Mucosa of descending colon (tissue), 3 donors: ENCODE measurements at regions not wholly inside any gene's neighbourhood (a gene's known extent, or its start where the extent isn't known, plus 50 kb on each side); places are given as distances from the start of the nearest gene placed in this dataset.

Experiments
- ATAC-seq: fragments of 200-7000 bp; cut with Tn5 transposase; one replicate; pipeline ENCODE4 v1.9.1; 2020; ENCODE audit warnings: mild to moderate bottlenecking, moderate library complexity
- DNase-seq, 3 donors: peaks; one replicate each; pipeline ENCODE4 v3.0.0-alpha.2; 2020
- H3K36me3 ChIP-seq: fragments of 200-600 bp; one replicate; pipeline ENCODE4 v1.8.0; 2021; ENCODE audit warnings: low read depth, mild to moderate bottlenecking
- H3K4me1 ChIP-seq: fragments of 200-600 bp; one replicate; pipeline ENCODE4 v1.8.0; 2021; ENCODE audit warnings: low read depth, mild to moderate bottlenecking
- H3K4me3 ChIP-seq: fragments of 200-600 bp; one replicate; pipeline ENCODE4 v1.8.0; 2021; ENCODE audit warnings: mild to moderate bottlenecking
- H3K9me3 ChIP-seq: fragments of 200-600 bp; one replicate; pipeline ENCODE4 v1.8.0; 2021; ENCODE audit warnings: mild to moderate bottlenecking
- CTCF ChIP-seq: fragments of 200-600 bp; IDR thresholded peaks from one replicate; pipeline ENCODE4 v1.8.0; 2022; ENCODE audit warnings: antibody characterized with exemption, mild to moderate bottlenecking
- intact Hi-C, 2 donors: fragments of 100-400 bp; cut with DNase I in 1 of 2; cut with micrococcal nuclease in 1 of 2; formaldehyde crosslinking; loops; one replicate each; pipeline versions ENCODE4 v1.11.0 to v1.11.1; 2022; cut with DNase I, micrococcal nuclease
- donor health status: DM: no; HTN: no; CAD: no; lungs with moderate emphysema.
- donor health status: DM: no; HTN: no; CAD: no.
- donor health status: DM: no; HTN: yes; CAD: no.

DNA sequence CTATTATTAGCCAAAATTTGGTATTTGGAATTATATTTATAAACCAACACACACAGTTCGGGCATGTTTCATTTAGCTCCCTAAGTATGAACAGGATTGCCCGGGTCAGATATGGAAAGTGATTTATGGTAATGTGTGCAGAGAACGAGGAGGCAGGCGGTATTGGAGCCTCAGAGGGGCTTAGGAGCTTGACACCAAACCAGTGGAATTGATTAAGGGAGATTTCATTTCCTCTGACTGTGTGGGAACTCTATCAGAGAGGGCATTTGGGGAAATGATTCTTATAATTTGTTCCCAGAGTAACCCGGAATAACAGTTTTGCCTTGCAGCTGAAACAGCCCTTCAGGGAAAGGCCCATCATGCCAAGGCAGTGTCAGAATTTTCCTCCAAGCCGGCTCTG lies 115.1 kb upstream of the SPTLC3 start:
- Histone ChIP-seq H3K9me3 (no peaks in the 10 kb centered on the region), H3K36me3 (no peaks in the 10 kb centered on the region), H3K4me1 (no peaks in the 10 kb centered on the region), H3K4me3 (no peak overlapping the region)
- TF ChIP-seq CTCF, result no peak
- DNase-seq (no peak), ATAC-seq (no peak)
- intact Hi-C loops, result no loop called here

GRCh38 chr20:12894089-12894488 lies 114.7 kb upstream of the SPTLC3 start:
- Histone ChIP-seq H3K4me1 (no peaks in the 10 kb centered on the region), H3K36me3 (no peaks in the 10 kb centered on the region), H3K4me3 (no peak overlapping the region), H3K9me3 (no peaks in the 10 kb centered on the region)
- intact Hi-C loops, result no loop called here
- no peak for TF ChIP-seq CTCF
- ATAC-seq (no peak), DNase-seq (no peak)

- intact Hi-C loops, result no loop called here
- TF ChIP-seq CTCF, result no peak
Measured at GRCh38 chr20:12896180-12896579, 112.6 kb upstream of the SPTLC3 start.

GRCh38 chr20:12902992-12903391 lies 105.8 kb upstream of the SPTLC3 start:
- ATAC-seq, result no peak
- intact Hi-C loops, result no loop called here

More at GRCh38 chr20:12896180-12896579, 112.6 kb upstream of the SPTLC3 start:
- H3K9me3 ChIP-seq, result no peaks in the 10 kb centered on the region
- ATAC-seq (no peak), DNase-seq (no peak)
- no peaks in the 10 kb centered on the region for H3K36me3 ChIP-seq
- H3K4me3 ChIP-seq, result no peak overlapping the region
- no peaks in the 10 kb centered on the region for H3K4me1 ChIP-seq

DNA sequence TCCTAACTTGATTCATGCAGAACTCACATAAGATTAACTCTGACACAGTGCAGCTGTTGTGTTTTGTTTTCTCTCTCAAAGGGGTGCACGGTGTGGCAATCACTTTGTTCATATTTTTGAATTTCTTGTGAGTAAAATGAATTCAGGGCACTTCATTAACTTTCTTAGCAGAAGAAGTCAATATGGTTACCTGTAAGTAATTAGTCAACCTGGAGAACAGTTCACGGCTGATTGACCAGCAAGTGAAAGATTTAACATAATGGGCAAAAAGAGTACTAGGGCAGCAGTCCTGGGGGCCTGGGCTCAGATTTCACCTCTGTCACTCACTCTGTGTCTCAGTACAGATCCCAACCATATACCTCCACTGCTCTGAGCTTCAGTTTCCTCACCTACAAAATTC lies 102.4 kb upstream of the SPTLC3 start:
- Histone ChIP-seq H3K9me3 (no peaks in the 10 kb centered on the region), H3K4me1 (no peaks in the 10 kb centered on the region), H3K36me3 (no peaks in the 10 kb centered on the region), H3K4me3 (no peak overlapping the region)
- intact Hi-C loops, result no loop called here
- no peak for TF ChIP-seq CTCF
- no peak for DNase-seq
- ATAC-seq, result no peak

More at GRCh38 chr20:12902992-12903391, 105.8 kb upstream of the SPTLC3 start:
- no peaks in the 10 kb centered on the region for H3K9me3 ChIP-seq
- H3K36me3 ChIP-seq, result no peaks in the 10 kb centered on the region
- no peak overlapping the region for H3K4me3 ChIP-seq
- DNase-seq, result no peak
- no peaks in the 10 kb centered on the region for H3K4me1 ChIP-seq
- no peak for TF ChIP-seq CTCF

GRCh38 chr20:12911372-12911771 lies 97.4 kb upstream of the SPTLC3 start:
- no peak for TF ChIP-seq CTCF
- Histone ChIP-seq H3K9me3 (no peaks in the 10 kb centered on the region), H3K4me1 (no peaks in the 10 kb centered on the region), H3K4me3 (no peak overlapping the region), H3K36me3 (no peaks in the 10 kb centered on the region)
- intact Hi-C loops, result no loop called here
- ATAC-seq (no peak), DNase-seq (no peak)
